Muscle layer of colon (tissue), 2 donors: ENCODE measurements at regions not wholly inside any gene's neighbourhood (a gene's known extent, or its start where the extent isn't known, plus 50 kb on each side); places are given as distances from the start of the nearest gene placed in this dataset.
"Not testable (repeated sequence)": the region's sequence is repeated elsewhere in the genome, so short reads cannot be mapped to it uniquely, and the experiment has no call there.

Experiments used
- H3K27ac ChIP-seq: one replicate; pipeline ENCODE4 v1.7.0; 2013; ENCODE audit warnings: low read depth, mild to moderate bottlenecking, low read length, moderate library complexity
- H3K27me3 ChIP-seq, 2 donors: one replicate each; pipeline ENCODE4 v1.7.0; 2013; ENCODE audit warnings: low read length in 2 of 2, mild to moderate bottlenecking in 2 of 2; ENCODE audit not compliant: insufficient read depth in 2 of 2, control insufficient read depth in 1 of 2
- H3K36me3 ChIP-seq: one replicate; pipeline ENCODE4 v1.7.0; 2013; ENCODE audit warnings: mild to moderate bottlenecking, low read length; ENCODE audit not compliant: insufficient read depth
- H3K4me1 ChIP-seq: one replicate; pipeline ENCODE4 v1.7.0; 2013; ENCODE audit warnings: mild to moderate bottlenecking, low read length; ENCODE audit not compliant: insufficient read depth
- H3K4me3 ChIP-seq, 2 donors: one replicate each; pipeline ENCODE4 v1.7.0; 2013; ENCODE audit warnings: low read length in 2 of 2, low read depth in 1 of 2, mild to moderate bottlenecking in 1 of 2, moderate library complexity in 1 of 2
- H3K9ac ChIP-seq: one replicate; pipeline ENCODE4 v1.7.0; 2013; ENCODE audit warnings: low read length
- H3K9me3 ChIP-seq: one replicate; pipeline ENCODE4 v1.7.0; 2013; ENCODE audit warnings: mild to moderate bottlenecking, low read length
- donor health status: abdominal sarcoma.
- donor health status: Adenocarcinoma of cecum.

DNA sequence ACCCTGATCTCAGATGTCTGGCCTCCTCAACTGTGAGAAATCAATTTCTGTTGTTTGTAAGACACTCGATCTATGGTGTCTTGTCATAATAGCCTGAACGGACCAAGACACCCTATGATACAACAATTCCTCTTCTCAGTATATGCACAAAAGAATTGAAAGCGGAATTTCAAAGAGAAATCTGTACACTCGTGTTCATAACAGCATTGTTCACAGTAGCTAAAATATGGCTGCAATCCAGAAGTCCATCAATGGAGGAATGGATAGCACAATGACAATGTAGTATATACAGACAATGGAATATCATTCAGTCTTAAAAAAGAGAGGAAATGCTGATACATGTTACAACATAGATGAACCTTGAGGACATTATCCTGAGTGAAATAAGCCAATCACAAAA, 354.6 kb downstream of the SFMBT2 start:
- Histone ChIP-seq H3K27me3 (no peaks in the 10 kb centered on the region), H3K9ac (no peak overlapping the region), H3K27ac (no peak overlapping the region), H3K4me3 (no peak overlapping the region), H3K9me3 (no peaks in the 10 kb centered on the region), H3K4me1 (no peaks in the 10 kb centered on the region), H3K36me3 (no peaks in the 10 kb centered on the region)

DNA sequence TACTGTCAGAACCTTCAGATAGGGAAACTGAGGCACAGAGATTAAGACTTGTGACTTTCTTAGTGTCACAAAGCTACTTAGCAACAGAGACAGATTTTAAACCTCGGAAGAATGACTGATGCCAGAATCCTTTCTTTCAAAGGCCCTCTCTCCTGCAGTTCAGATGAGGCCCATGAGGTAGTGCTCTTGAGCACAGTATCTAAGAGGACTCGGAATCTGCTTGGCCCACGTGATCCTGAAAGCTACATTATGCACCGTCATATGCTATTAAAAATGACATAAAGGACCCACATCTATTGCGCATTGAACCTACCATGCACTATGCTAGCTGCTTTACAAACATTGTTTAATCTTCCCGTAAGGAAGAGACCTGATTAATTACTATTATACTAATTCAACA, 355.9 kb downstream of the SFMBT2 start:
- H3K27ac ChIP-seq: no peak overlapping the region
- no peak overlapping the region for H3K9ac ChIP-seq
- H3K4me3 ChIP-seq: no peak overlapping the region
- no peaks in the 10 kb centered on the region for H3K36me3 ChIP-seq
- no peaks in the 10 kb centered on the region for H3K27me3 ChIP-seq
- no peaks in the 10 kb centered on the region for H3K4me1 ChIP-seq
- H3K9me3 ChIP-seq: no peaks in the 10 kb centered on the region

DNA sequence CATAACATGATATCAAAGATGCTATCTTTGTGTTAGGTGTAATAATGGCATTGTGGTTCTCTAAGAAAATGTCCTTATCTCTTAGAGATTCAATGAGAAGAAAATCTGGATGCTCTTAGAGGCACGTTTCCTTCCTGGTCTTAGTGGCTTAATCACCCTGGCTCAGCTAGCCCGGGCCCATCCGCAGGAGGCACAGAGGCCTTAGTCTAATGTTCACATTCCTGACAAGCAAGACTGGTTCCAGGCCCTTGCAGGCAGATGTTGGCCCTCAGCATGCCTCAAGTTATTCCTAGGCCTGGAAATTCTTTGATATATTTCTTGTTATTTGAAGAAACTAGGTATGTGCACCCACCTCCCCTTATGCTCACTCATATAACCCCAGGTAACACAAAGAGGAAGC, 357.6 kb downstream of the SFMBT2 start:
- H3K9ac ChIP-seq: no peak overlapping the region
- H3K36me3 ChIP-seq: no peaks in the 10 kb centered on the region
- no peaks in the 10 kb centered on the region for H3K27me3 ChIP-seq
- H3K4me1 ChIP-seq: no peaks in the 10 kb centered on the region
- H3K27ac ChIP-seq: no peak overlapping the region
- no peak overlapping the region for H3K4me3 ChIP-seq
- no peaks in the 10 kb centered on the region for H3K9me3 ChIP-seq

DNA sequence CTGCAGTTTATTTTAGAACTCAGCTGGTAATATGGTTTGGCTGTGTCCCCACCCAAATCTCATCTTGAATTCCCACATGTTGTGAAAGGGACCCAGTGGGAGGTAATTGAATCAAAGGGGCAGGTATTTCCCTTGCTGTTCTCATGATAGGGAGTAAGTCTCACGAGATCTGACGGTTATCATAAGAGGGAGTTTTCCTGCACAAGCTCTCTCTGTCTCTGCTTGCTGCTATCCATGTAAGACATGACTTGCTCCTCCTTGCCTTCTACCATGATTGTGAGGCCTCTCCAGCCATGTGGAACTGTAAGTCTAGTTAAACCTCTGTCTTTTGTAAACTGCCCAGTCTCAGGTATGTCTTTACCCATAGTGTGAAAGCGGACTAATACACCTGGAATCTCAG, 360.8 kb downstream of the SFMBT2 start:
- H3K9ac ChIP-seq, H3K36me3 ChIP-seq, H3K27me3 ChIP-seq, H3K4me3 ChIP-seq, H3K27ac ChIP-seq, H3K4me1 ChIP-seq, H3K9me3 ChIP-seq: not testable (repeated sequence)

DNA sequence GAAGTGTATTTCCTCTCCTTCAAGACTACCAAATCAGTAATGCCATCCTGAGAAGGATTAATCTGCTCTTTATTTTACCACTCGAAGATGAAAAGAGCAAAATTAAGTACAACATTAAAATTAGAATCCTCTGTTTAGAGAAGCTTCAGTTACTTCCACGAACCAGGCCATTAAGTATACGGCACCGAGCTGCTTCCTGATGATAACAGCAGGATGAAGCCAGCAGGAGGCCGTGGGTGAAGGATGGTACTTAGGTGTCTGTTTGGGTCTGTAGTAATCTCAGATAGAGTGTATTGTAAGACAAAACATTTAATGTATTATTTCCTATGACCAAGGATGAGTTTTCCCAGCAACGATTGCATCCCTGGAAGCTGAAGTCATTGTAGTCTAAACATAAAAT, 362.8 kb downstream of the SFMBT2 start:
- Histone ChIP-seq H3K4me1 (no peaks in the 10 kb centered on the region), H3K9ac (no peak overlapping the region), H3K36me3 (no peaks in the 10 kb centered on the region), H3K4me3 (no peak overlapping the region), H3K27ac (no peak overlapping the region), H3K27me3 (no peaks in the 10 kb centered on the region), H3K9me3 (no peaks in the 10 kb centered on the region)

DNA sequence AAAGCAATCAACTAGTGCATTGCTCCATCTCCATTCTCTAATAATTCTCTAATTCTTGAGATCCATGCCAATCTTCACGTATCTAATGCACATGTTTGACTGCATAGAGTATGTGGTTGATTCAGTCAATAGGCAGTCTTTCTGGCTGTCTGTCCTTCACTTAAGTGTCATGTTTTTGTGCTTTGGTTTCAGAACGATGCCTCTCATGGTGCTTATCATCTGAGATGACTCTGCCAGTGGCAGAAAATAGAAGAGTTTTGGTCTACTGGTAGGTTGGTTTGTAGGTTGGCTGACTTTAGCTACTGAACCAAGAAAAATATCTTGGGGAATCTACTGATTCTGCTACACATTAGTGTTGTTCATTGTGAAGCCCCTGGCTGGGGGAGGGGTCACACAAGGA, 364.2 kb downstream of the SFMBT2 start:
- H3K27ac ChIP-seq: no peak overlapping the region
- no peak overlapping the region for H3K4me3 ChIP-seq
- no peaks in the 10 kb centered on the region for H3K4me1 ChIP-seq
- H3K9me3 ChIP-seq: no peaks in the 10 kb centered on the region
- no peaks in the 10 kb centered on the region for H3K36me3 ChIP-seq
- H3K9ac ChIP-seq: no peak overlapping the region
- no peaks in the 10 kb centered on the region for H3K27me3 ChIP-seq

DNA sequence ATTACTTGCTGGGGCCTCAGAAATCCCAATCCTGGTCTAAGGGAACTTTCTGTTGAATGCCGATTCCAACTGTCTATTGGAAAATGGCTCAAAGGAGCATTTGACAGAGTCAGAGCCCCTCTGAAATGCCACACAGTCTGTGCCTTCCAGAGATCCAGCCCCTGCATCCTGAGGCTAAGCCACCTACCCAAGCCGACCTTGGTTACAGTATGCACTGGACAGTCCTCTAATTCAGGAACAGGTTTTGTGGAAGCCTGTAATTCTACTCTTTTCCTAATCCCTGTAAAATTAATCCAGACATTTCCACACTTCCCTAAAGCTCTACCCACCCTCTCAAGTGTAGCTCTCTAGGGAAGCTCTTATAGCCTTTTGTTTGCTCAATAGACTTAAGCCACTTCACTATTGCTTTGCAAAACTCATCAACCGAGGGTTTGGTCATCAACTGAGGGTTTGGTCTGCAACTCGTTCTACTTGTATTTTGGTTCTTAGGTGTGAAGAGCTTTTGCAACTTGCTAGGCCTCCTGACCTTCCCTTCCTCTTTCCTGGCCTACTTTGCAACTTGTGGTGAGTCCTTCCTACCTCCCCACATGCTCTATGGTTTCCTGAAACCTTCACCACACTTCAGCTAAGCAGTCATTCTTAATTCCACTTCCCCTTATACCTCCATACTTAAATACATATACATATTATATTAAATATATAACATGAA, 364.8 kb downstream of the SFMBT2 start:
- Histone ChIP-seq H3K9me3 (no peaks in the 10 kb centered on the region), H3K36me3 (no peaks in the 10 kb centered on the region), H3K4me1 (no peaks in the 10 kb centered on the region), H3K27me3 (no peaks in the 10 kb centered on the region), H3K27ac (no peak overlapping the region), H3K4me3 (no peak overlapping the region), H3K9ac (no peak overlapping the region)

DNA sequence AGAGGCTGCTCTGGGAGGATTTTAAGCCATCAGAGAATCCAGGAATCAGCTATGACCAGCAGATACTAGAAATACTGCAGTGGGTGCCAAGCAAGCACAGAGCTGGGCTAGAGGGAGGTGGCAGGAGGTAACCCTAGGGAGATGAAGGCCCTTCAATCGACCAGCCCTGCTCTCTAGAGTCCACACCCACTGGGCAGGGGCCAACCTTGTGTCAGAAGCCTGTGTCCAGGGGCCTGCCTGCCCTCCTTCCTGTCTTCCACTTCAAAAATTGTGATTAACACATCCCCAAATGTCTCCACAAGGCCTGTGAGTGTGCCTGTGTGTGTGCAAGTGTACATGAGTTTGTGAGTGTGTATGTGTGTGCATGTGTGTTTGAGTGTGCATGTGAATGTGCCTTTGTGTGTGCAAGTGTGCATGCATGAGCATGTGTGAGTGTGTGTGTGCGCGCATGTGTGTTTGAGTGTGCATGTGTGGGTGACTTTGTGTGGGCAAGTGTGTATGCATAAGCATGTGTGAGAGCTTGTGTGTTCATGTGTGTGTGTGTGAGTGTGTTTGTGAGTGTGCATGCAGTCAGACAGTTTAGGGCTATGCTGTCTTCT, 367.7 kb downstream of the SFMBT2 start:
- H3K27me3 ChIP-seq: no peaks in the 10 kb centered on the region
- H3K4me1 ChIP-seq: no peaks in the 10 kb centered on the region
- H3K9me3 ChIP-seq: no peaks in the 10 kb centered on the region
- H3K9ac ChIP-seq: no peak overlapping the region
- H3K36me3 ChIP-seq: no peaks in the 10 kb centered on the region
- H3K27ac ChIP-seq: no peak overlapping the region
- no peak overlapping the region for H3K4me3 ChIP-seq

DNA sequence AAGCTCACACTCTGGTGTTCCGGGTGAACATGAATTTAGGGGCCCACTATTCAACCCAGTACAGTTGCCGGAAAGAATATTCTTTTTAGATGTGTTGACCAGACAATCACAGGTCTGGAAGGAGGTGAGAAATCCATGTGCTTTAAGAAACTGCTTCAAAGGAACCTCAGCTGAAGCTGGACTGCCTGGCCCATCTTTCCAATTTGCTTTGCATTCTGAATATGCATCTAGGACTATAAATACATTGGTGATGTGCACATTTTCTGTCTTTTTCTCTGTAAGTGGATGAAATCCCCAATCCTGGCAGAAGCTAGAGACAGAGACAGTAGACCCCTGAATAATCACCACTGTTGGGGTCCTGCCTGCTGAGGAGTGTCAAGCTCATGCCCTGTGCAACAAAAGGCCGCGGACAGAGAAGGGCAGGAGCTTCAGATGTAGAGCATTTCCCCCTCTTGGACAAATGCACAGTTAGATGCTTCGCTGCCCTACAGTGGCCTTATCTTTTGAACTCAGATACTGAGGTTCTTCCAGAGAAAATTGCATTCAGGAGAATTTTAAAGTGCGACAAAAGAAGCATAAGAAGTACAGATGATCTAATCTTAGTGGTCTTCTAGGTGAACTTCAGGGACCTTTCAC, 368.3 kb downstream of the SFMBT2 start:
- H3K4me1 ChIP-seq: no peaks in the 10 kb centered on the region
- H3K9ac ChIP-seq: no peak overlapping the region
- H3K27me3 ChIP-seq: no peaks in the 10 kb centered on the region
- H3K36me3 ChIP-seq: no peaks in the 10 kb centered on the region
- H3K9me3 ChIP-seq: no peaks in the 10 kb centered on the region
- H3K27ac ChIP-seq: no peak overlapping the region
- no peak overlapping the region for H3K4me3 ChIP-seq

DNA sequence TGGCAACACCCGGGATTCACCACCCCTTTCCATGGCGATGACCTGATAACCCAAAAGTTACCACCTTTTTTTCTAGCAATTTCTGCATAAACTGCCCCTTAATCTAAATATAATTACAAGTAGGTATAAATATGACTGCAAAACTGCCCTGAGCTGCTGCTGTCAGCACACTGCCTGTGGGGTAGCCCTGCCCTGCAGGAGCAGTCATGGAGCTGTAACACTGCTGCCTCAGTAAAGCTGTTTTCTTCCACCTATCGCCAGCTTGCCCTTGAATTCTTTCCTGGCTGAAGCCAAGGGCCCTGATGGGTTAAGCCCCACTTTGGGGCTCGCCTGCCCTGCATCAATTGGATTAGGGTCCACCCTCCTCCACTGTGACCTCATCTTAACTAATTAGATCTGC, 368.8 kb downstream of the SFMBT2 start:
- no peak overlapping the region for H3K4me3 ChIP-seq
- H3K9ac ChIP-seq: no peak overlapping the region
- H3K27me3 ChIP-seq: no peaks in the 10 kb centered on the region
- H3K27ac ChIP-seq: no peak overlapping the region
- H3K4me1 ChIP-seq: no peaks in the 10 kb centered on the region
- no peaks in the 10 kb centered on the region for H3K36me3 ChIP-seq
- no peaks in the 10 kb centered on the region for H3K9me3 ChIP-seq

DNA sequence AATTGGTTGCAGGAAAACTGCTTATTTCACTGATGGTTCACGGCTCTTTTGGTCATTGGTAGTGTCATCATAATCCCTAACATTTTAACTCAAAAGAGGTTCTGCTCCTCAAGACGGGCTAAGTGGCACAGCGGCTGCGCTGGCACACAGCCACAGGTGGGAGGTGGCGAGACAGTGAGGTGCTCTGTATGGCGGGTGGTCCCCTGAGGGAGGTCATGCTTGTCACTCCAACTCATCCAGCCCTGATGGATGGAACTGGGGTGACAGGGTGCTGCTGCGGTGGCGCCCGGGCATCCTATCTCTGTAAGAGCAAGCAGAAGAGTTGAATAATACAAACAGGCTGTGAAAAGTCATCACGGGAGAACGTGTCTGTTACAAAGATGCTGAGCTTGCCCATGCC, 370.2 kb downstream of the SFMBT2 start:
- H3K27me3 ChIP-seq: no peaks in the 10 kb centered on the region
- H3K9ac ChIP-seq: no peak overlapping the region
- H3K27ac ChIP-seq: no peak overlapping the region
- H3K36me3 ChIP-seq: no peaks in the 10 kb centered on the region
- no peaks in the 10 kb centered on the region for H3K4me1 ChIP-seq
- H3K4me3 ChIP-seq: no peak overlapping the region
- no peaks in the 10 kb centered on the region for H3K9me3 ChIP-seq

DNA sequence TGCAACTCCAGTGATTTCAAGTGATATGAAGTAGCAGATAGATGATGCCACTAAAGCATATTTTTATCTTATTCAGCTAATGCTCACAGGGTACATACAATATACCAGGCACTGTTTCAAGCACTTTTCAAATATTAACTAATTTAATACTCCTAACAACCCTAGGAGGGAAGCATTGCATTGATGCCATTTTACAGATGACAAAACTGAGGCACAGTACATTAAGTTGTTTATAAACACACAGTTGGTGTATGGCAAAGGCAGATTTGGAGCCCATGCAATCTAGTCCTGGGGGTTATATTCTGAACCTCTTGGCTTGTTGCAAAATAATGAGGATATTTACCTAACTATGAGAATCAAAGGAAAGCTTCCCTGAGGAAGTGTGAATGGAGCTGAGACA, 371.0 kb downstream of the SFMBT2 start:
- Histone ChIP-seq H3K9ac (no peak overlapping the region), H3K4me3 (no peak overlapping the region)

More for the DNA sequence above, 371.0 kb downstream of the SFMBT2 start:
- Histone ChIP-seq H3K4me1 (no peaks in the 10 kb centered on the region), H3K36me3 (no peaks in the 10 kb centered on the region), H3K27me3 (no peaks in the 10 kb centered on the region), H3K27ac (no peak overlapping the region), H3K9me3 (no peaks in the 10 kb centered on the region)
